ENCODE measurements at regions not wholly inside any gene's neighbourhood (a gene's known extent, or its start where the extent isn't known, plus 50 kb on each side); places are given as distances from the start of the nearest gene placed in this dataset.
A peak's percentile ranks its signal among the peaks of the same experiment; 100 is the strongest.

DNA sequence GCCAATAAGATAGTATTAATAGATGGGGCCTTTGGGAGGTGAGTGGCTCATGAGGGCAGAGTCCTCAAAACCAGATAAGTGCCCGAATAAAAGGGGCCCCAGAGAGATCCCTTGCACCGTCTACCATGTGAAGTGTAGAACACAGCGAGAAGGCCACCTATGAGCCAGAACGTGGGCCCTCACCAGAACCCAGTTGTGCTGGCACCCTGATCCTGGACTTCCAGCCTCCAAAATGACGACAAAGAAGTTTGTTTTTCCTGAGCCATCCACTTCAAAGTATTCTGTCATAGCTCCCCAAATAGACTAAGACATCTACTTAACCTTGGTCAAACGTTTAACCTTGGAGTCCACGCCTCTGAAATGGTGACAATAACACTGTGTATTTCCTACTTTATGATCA, 158.1 kb downstream of the EFNB2 start:
- TF ChIP-seq, protein P1, sequence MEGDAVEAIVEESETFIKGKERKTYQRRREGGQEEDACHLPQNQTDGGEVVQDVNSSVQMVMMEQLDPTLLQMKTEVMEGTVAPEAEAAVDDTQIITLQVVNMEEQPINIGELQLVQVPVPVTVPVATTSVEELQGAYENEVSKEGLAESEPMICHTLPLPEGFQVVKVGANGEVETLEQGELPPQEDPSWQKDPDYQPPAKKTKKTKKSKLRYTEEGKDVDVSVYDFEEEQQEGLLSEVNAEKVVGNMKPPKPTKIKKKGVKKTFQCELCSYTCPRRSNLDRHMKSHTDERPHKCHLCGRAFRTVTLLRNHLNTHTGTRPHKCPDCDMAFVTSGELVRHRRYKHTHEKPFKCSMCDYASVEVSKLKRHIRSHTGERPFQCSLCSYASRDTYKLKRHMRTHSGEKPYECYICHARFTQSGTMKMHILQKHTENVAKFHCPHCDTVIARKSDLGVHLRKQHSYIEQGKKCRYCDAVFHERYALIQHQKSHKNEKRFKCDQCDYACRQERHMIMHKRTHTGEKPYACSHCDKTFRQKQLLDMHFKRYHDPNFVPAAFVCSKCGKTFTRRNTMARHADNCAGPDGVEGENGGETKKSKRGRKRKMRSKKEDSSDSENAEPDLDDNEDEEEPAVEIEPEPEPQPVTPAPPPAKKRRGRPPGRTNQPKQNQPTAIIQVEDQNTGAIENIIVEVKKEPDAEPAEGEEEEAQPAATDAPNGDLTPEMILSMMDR (conservative IDR thresholded peaks at IDR 0.05; ENCODE audit: low read depth, low read length), result no peak
- no peak overlapping the region for H3K4me3 ChIP-seq (ENCODE audit: low read depth, low read length)
- no peak for DNase-seq (ENCODE audit: low read depth)

DNA sequence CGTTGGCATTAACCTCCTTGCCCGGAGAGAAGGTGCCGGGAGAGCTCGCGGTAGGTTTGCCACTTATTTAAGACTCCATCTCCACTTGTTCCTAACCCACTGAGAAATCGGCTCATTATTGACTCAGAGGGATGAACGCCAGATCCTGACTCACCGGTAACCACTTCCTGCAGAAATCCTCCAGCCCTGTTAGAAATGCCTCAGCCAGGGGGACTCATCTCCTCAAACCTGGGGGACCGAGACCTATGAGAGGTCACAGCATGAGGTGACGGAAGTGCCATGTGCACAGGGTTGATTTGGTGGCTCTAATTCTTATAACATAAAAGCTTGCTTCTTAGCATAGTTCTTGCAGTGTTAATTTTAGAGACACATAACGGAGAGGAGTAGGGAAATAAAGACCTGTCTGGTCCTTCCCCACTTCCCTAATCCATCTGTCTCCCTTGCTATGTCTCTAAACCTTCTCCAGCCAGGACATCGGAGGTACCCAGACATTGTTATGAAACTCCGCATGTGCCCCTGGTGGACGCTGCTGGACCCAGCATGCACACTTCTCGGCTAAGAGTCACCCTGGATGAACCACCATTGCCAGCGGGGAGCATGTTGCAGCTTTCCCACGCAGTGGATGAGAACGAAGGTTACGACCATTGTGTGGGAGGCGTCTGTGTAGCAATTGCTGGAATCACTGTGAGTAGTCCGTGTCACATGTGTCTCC, 158.9 kb downstream of the EFNB2 start:
- TF ChIP-seq, protein P1 (conservative IDR thresholded peaks at IDR 0.05; ENCODE audit: low read depth, low read length), result peak; percentile 37

DNA sequence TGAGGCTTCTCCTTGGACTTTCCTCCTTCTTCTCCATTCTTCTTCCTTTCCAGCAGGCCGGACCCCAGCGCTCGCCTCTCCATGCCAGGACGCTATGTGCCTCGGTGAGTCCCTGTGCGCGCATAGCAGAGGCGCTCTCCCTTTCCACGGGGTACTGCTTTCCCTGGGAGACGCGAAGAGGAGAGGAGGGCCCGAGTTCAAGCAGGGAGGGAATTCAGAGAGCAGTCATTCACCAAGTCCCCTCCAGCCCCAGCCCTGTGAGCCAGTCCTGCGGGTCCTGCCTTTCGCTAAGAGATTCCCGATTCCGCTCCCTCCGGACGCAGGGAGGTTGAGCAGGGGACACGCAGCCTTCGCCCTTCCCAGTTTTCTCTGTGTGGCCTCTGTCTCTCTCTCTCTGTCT, 160.4 kb downstream of the EFNB2 start:
- no peak overlapping the region for H3K4me3 ChIP-seq (ENCODE audit: low read depth, low read length)
- TF ChIP-seq, protein P1 (conservative IDR thresholded peaks at IDR 0.05; ENCODE audit: low read depth, low read length), result no peak
- no peak for DNase-seq (ENCODE audit: low read depth)

More for the DNA sequence above, 158.9 kb downstream of the EFNB2 start:
- DNase-seq (ENCODE audit: low read depth), result peak; percentile 65
- H3K4me3 ChIP-seq (ENCODE audit: low read depth, low read length), result no peak overlapping the region

DNA sequence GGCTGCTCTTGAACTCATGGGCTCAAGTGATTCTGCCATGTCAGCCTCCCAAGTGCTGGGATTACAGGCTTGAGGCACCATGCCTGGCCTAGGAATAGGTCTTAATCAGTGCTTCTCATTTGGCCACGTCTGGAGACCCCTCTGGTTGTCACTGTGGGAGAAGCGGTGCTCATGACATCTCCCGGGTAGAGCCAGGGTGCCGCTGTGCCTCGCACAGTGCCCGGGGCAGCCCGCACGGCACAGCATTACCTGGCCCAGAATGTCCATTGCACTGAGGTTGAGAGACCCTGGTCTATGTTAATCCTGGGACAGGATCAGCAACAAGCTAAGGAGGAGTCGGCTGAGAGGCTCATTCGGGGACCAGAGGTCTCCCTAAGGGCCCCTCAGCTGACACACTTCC, 160.8 kb downstream of the EFNB2 start:
- H3K4me3 ChIP-seq (ENCODE audit: low read depth, low read length), result no peak overlapping the region
- TF ChIP-seq, protein P1 (conservative IDR thresholded peaks at IDR 0.05; ENCODE audit: low read depth, low read length), result no peak
- no peak for DNase-seq (ENCODE audit: low read depth)

DNA sequence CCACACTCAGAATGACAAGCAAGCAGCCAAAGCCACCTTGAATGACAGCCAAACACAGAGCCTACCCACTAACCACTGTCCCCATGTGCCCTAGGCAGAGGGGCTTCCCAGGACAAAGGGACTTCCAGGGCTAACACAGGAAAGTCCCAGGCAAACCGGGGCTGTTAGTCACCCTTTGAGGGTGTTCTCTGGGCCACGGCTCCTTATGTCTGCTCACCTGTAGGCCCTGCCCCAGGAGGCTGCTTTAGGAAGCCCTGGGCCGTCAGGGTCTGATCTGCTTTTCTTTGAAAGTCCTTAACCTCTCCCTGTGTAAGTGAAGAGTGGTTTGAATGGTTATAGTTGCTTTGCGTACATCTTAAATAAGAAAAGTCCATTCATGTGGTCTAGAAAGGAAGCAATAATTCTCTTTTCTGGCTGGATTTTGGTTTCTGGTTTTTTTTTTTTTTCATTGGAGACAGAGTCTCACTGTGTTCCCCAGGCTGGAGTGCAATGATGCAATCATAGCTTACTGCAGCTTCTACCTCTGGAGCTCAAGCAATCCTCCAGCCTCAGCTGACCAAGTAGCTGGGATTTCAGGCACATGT, 161.4 kb downstream of the EFNB2 start:
- TF ChIP-seq, protein P1 (conservative IDR thresholded peaks at IDR 0.05; ENCODE audit: low read depth, low read length), result no peak
- H3K4me3 ChIP-seq (ENCODE audit: low read depth, low read length), result no peak overlapping the region
- no peak for DNase-seq (ENCODE audit: low read depth)

GRCh38 chr13:106373304-106373988, 162.0 kb downstream of the EFNB2 start:
- no peak for DNase-seq (ENCODE audit: low read depth)
- H3K4me3 ChIP-seq (ENCODE audit: low read depth, low read length), result no peak overlapping the region
- TF ChIP-seq, protein P1 (conservative IDR thresholded peaks at IDR 0.05; ENCODE audit: low read depth, low read length), result no peak
